MM.1S (cell line): ENCODE measurements at regions not wholly inside any gene's neighbourhood (a gene's known extent, or its start where the extent isn't known, plus 50 kb on each side); places are given as distances from the start of the nearest gene placed in this dataset.

ENCODE experiments used
- EZH2 ChIP-seq: fragments of 300-600 bp; sonication (generic); optimal IDR thresholded peaks from 2 replicates; pipeline ENCODE3; 2017; ENCODE audit warnings: low read depth, mild to moderate bottlenecking, antibody characterized with exemption, low read length, mixed read lengths
- TF ChIP-seq, protein P1 (sequence below): fragments of 300-600 bp; sonication (generic); IDR thresholded peaks from 2 replicates; pipeline ENCODE4 v1.5.1; 2016; ENCODE audit warnings: antibody characterized with exemption, low read length, mixed read lengths

GRCh38 chr7:55624813-55625212, 52.5 kb upstream of the VOPP1 start:
- TF ChIP-seq, protein P1, sequence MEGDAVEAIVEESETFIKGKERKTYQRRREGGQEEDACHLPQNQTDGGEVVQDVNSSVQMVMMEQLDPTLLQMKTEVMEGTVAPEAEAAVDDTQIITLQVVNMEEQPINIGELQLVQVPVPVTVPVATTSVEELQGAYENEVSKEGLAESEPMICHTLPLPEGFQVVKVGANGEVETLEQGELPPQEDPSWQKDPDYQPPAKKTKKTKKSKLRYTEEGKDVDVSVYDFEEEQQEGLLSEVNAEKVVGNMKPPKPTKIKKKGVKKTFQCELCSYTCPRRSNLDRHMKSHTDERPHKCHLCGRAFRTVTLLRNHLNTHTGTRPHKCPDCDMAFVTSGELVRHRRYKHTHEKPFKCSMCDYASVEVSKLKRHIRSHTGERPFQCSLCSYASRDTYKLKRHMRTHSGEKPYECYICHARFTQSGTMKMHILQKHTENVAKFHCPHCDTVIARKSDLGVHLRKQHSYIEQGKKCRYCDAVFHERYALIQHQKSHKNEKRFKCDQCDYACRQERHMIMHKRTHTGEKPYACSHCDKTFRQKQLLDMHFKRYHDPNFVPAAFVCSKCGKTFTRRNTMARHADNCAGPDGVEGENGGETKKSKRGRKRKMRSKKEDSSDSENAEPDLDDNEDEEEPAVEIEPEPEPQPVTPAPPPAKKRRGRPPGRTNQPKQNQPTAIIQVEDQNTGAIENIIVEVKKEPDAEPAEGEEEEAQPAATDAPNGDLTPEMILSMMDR = no peak
- TF ChIP-seq EZH2 = no peak
